Esophagus mucosa (tissue), 1 donor: ENCODE measurements at regions not wholly inside any gene's neighbourhood (a gene's known extent, or its start where the extent isn't known, plus 50 kb on each side); places are given as distances from the start of the nearest gene placed in this dataset.
"Not testable (repeated sequence)": the region's sequence is repeated elsewhere in the genome, so short reads cannot be mapped to it uniquely, and the experiment has no call there.

Source experiments
- ATAC-seq: fragments of 200-7000 bp; cut with Tn5 transposase; one replicate; pipeline ENCODE4 v1.9.1; 2020
- donor health status: DM: yes; HTN: yes; CAD: no.

DNA sequence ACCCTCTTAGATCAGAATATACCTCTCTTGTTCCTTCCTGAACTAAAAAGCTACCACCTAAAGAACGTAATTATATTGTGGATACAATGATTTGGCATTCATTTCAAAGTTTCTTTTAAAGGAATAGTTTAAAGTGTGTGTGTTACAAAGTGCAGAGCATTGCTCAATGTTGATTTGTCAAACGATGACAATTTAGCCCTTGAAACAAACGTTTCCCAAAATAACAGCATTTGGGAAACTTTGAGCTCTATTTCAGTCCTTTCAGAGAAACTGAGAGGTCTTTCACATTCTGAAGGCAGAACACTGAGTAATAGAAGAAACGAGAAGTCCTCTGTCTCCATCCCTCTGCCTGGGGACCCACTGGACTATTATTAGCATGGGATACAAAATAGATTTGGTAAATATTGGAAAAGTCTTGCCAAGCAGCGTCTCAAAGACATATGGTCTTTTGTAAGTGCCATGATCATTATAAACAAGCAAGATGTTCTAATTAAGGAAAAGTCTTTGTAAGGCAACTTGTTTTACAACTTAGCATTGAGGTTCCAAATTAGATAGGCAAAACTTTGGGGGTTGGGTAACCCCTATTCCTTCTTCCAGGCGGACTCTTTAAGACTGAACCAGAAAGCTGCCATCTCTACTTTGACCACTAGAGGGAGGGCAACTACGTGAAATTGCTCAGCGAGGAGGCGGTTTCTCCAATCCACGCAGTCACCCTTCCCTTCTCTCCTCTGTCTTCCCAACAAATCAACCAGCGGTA lies 208.8 kb downstream of the RNF144B start:
- peak; percentile 69 for ATAC-seq

DNA sequence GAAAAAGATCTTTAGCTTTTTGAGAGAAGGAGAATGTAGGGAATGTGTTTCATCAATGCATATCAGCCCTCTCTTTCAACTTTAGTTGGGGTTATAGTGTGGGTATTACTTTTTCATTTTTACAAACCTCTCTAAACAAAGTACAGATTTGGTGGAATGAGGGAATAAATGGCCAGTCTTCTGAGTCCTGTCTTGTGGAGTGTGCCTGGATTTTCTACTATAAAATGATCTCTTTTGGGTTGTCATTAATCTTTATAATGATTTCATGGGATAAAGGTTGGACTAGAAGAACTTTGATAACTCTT lies 209.3 kb downstream of the RNF144B start:
- ATAC-seq, result no peak

DNA sequence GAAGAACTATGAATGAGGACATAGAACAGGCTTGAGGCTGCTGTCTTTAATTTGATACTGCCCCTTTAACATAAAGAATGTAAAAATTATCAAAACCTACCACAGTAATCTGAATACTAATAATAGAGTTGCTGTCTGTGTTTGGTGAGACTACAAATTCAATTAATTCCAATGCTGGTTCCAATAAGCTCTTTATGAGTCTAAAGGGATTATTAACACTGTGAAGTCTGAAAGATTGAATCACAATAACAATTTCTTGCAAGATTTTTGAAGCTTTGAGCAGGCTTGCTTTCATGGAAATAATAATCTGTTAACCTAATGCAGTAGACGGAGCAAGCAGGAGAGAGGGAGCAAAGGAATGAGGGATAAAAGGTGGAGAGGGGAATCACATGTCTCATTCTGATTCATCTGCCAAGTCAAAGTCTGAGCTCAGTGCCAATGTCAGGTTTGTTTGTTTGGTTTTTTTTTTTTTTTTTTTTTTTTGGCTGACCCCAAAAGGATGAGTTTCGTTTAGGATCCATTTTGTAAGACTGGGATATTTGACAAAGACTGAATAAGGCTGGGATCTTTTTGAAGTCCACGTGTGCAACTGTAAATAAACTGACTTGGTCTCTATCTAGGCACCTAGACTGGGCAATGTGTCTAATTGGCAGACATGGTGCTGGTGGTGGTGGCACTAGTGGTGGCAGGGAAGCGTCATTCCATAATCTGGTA lies 211.6 kb downstream of the RNF144B start:
- no peak for ATAC-seq

GRCh38 chr6:18600255-18600654 lies 213.1 kb downstream of the RNF144B start:
- no peak for ATAC-seq

- no peak for ATAC-seq
Observed at GRCh38 chr6:18601516-18602020, 214.4 kb downstream of the RNF144B start.

- ATAC-seq, result no peak
Observed at GRCh38 chr6:18602931-18603330, 215.8 kb downstream of the RNF144B start.

GRCh38 chr6:18603361-18603760 lies 216.2 kb downstream of the RNF144B start:
- no peak for ATAC-seq

GRCh38 chr6:18605841-18606240 lies 218.7 kb downstream of the RNF144B start:
- no peak for ATAC-seq

DNA sequence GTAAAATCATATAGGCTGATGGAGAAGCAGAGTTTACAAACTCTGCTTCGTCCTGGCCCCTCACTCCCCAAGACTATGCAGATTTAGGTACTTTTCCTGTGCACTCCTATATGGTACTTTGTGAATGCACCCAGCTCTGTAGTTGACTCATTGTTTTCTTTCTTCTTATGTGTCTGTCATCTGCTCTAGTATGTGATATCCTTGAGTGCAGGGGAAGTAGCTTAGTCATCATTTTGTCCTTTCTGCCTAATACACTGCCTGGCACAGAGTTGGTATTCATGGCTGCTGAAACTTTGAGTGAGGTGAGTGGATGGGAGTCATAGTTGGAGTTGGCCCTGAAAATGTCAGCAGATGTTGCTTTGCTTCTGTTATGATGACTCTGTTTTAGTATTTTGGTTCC lies 222.6 kb downstream of the RNF144B start:
- ATAC-seq, result peak; percentile 60

- no peak for ATAC-seq
Observed at GRCh38 chr6:18613319-18613925, 226.3 kb downstream of the RNF144B start.

DNA sequence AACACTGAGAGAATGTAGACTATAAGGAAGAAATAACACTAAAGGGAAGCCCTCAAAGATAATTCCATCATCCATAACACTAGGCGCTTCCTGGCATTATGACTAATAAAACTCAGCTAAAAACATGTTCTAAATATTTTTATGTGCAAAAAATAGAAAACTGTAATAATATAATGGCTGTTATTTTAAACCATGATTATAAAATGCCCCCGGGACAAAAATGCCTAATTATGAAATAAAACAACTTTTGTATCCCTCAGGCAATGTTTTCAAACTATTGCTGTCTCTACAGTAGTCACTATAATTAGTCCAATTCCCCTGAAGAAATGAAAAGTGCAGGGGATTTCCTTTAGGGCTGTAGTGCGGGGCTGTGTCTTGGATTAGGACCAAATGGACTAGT lies 242.4 kb downstream of the RNF144B start:
- no peak for ATAC-seq

DNA sequence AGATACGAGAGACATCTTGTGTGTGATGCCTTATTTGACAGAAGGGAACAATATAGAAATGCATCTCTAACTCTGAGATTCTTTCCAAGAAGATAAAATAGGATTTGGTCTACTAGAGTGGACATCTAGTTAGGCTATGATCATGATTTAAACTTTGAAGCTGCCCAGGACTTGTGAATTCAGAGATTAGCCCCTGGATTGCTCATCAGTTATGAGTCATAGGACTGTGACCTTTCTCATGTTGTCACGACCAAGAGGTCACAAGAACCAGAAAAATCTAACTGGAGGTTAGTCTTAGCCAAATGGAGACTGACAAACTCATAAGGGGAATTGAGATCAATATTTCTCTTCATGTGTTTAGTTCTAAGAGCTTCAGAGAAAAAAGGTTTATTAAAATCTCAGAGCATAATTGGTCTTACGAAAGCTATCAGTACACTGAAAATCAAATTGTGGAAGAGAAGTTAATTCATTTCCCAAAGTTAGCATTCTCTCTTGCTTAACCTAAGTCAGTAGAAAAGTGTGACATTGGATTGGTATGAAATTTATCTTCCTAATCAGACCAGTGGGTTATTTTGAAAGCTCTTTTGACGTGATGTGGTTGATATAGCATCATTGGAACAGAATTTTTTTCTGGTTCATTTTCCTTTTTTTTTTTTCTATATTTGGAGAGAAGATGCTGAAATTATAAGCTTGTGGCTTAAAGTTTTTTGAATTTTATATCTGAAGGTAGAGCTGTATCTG lies 245.7 kb downstream of the RNF144B start:
- ATAC-seq, result no peak

DNA sequence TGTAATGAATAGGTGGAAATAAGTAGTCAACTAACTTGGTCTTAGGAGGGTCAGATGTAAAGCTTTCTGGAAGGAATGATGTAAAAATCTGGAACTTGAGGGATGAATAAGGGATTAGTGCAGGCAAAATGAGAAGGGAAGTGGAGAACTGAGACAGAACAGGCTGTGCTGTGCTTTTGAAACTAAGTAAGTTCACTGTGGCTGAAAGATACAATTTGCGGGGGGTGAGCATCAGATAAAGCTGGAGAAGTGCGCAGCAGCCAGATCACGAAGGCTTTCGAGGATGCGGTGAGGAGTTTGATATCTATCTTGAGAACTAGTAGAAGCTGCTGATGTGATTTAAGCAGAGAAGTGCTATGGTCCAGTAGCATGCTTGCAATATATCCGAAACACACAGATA lies 247.8 kb downstream of the RNF144B start:
- no peak for ATAC-seq

DNA sequence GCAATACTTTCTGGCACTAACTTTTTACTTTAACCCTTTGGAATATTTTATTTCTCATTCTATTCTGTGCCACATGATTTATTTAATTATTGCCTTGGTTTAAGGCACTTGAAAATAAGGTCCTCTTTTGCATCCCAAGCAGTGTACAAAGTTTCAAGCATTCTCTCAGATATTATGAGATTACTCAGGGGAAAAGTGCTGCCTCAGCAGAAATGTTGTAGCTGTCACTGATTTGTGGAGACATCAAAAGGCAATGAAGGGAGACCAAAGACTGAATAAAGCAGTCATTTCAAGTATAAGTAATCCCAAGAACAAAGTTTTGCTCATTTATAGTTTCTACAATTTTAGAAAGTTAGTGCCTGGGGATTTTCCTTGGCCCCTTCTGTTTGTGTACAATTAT lies 253.0 kb downstream of the RNF144B start:
- no peak for ATAC-seq

DNA sequence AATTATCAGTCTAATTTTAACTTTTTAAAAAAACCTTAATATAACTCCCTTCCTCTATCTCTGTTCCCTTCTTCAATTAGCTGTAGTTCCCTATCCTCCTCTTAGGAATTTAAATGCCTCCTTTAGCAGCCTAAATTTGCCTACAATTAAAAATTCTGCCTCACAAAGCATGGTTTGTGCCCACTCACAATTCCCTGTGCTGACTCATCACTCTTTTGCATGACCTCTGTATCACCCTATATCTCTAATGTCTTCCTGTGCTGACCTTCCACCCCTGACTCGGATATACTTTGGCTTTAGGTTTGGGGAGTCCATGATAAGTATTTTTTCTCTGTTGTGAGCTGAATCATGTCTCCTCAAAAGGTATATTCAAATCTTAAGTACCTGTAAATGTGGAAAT lies 253.6 kb downstream of the RNF144B start:
- ATAC-seq, result no peak

DNA sequence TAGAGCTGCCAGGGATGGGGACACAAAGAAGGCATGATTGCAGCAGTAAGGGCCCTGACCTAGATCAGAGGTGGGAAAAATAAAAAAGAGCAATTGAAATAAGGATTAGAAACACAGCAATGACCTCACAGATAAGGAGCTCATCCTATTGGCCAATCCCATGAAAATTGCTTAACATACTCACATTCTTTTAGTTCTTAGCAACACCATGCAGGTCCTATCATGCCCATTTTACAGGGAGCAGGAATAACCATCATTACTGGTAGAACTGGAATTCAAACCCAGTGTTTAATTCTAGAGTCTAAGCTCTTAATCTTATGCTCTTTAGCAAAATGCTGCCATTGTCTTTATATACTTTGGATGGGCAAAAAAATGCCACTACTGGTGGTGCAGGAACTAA lies 267.7 kb downstream of the RNF144B start:
- peak; percentile 98 for ATAC-seq

GRCh38 chr6:18656506-18656905 lies 269.4 kb downstream of the RNF144B start:
- ATAC-seq, result no peak

DNA sequence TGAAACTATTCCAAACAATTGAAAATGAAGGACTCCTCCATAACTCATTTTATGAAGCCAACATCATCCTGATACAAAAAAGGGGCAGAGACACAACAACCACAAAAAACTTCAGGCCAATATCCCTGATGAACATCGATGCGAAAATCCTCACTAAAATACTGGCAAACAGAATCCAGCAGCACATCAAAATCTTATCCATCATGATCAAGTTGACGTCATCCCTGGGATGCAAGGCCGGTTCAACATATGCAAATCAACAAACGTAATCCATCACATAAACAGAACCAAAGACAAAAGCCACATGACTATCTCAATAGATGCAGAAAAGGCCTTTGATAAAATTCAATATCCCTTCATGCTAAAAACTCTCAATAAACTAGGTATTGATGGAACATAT lies 272.8 kb downstream of the RNF144B start:
- ATAC-seq, result not testable (repeated sequence)

DNA sequence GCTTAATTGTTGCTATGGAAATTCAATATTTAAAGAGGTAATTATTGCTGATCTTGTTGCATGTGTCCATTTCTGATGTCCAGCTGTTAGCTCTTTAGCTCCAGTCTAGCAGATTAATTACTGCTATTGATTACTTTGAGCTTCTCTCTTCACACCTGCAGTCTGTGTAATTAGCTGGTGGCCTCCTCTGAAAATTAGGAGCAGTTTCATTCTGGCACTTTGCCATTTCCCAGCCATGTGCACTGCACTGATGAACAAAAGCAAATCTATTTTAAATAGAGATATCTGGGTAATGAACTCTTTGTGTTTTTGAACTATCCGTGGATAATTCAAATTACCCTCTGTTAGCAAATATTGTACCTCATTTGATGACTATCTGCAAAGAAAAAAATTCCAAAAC lies 275.9 kb downstream of the RNF144B start:
- ATAC-seq, result no peak

- no peak for ATAC-seq
Observed at GRCh38 chr6:18664401-18664800, 277.3 kb downstream of the RNF144B start.

GRCh38 chr6:18667612-18668011 lies 280.5 kb downstream of the RNF144B start:
- ATAC-seq, result no peak

DNA sequence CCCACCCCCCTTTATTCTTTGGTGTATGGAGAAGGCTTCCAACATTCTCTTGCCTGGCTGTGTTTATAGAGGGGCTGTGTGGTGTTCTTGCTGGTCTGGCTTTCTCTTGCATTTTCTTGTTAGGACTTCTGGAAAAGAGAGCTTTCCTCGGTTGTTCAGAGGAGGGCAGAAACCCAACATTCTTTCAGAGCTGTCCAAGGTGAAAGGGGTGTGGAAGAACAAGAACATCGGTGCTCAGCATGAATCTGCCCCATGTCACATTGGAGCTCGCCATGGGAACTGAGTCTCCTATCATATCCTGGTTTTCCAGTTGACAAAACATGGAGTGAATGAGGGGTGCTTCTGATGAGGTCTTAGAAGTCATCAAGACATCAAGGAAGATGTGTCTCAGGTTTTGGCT lies 281.8 kb downstream of the RNF144B start:
- ATAC-seq, result no peak

GRCh38 chr6:18672852-18673251 lies 285.7 kb downstream of the RNF144B start:
- no peak for ATAC-seq
